WTC11 (cell line): ENCODE measurements at regions not wholly inside any gene's neighbourhood (a gene's known extent, or its start where the extent isn't known, plus 50 kb on each side); places are given as distances from the start of the nearest gene placed in this dataset.

Source experiments
- ATAC-seq: fragments of 200-7000 bp; cut with Tn5 transposase; 2 replicates; pipeline ENCODE4 v1.10.0; 2021; ENCODE audit warnings: mild to moderate bottlenecking, moderate library complexity
- CTCF ChIA-PET: fragments of 300-600 bp; sonication (Branson Sonifier 250); formaldehyde crosslinking; loops from one replicate; lab custom pipeline; 2021; ENCODE audit warnings: antibody characterized with exemption; lab: Charles Lee
- POLR2A ChIA-PET: fragments of 350-600 bp; sonication (Branson Sonifier 250); formaldehyde crosslinking; loops from one replicate; lab custom pipeline; 2021; ENCODE audit warnings: antibody characterized with exemption; lab: Charles Lee
- DNase-seq: peaks from one replicate; pipeline ENCODE4 v3.0.0; 2021; ENCODE audit warnings: low spot score
- H3K27ac Mint-ChIP-seq: 2 replicates; pipeline ENCODE4 v1.8.0; 2021; ENCODE audit warnings: mixed read lengths
- H3K27me3 Mint-ChIP-seq: 2 replicates; pipeline ENCODE4 v1.8.0; 2021; ENCODE audit warnings: low read depth, mild to moderate bottlenecking, moderate library complexity, mixed read lengths
- H3K36me3 Mint-ChIP-seq: 2 replicates; pipeline ENCODE4 v1.8.0; 2021; ENCODE audit warnings: mixed read lengths
- H3K4me1 Mint-ChIP-seq: 2 replicates; pipeline ENCODE4 v1.8.0; 2022; ENCODE audit warnings: mixed read lengths
- H3K4me3 Mint-ChIP-seq: 2 replicates; pipeline ENCODE4 v1.8.0; 2021; ENCODE audit warnings: mild to moderate bottlenecking, moderate library complexity, mixed read lengths
- H3K9me3 Mint-ChIP-seq: 2 replicates; pipeline ENCODE4 v1.8.0; 2021; ENCODE audit warnings: mixed read lengths
- ATF1 ChIP-seq: sonication (generic); formaldehyde crosslinking; IDR thresholded peaks from 2 replicates; pipeline ENCODE4 v1.8.1; 2023; ENCODE audit warnings: mild to moderate bottlenecking, moderate library complexity, missing genetic modification reagents
- ELF4 ChIP-seq: sonication (generic); formaldehyde crosslinking; IDR thresholded peaks from 2 replicates; pipeline ENCODE4 v1.8.1; 2022; ENCODE audit warnings: low read depth, mild to moderate bottlenecking, moderate library complexity, missing genetic modification reagents
- GRHL2 ChIP-seq: fragments of 250-450 bp; sonication (Bioruptor Pico); IDR thresholded peaks from 2 replicates; pipeline ENCODE4 v1.8.0; 2022; ENCODE audit warnings: mild to moderate bottlenecking, moderate library complexity; ENCODE audit not compliant: insufficient replicate concordance, severe bottlenecking
- IRF2 ChIP-seq: sonication (generic); formaldehyde crosslinking; IDR thresholded peaks from 2 replicates; pipeline ENCODE4 v1.8.0; 2022; ENCODE audit warnings: low read depth, missing genetic modification reagents, borderline replicate concordance
- MXD4 ChIP-seq: fragments of 250-450 bp; sonication (Bioruptor Pico); IDR thresholded peaks from 2 replicates; pipeline ENCODE4 v1.8.0; 2021; ENCODE audit warnings: mild to moderate bottlenecking, moderate library complexity, borderline replicate concordance
- MYBL2 ChIP-seq: sonication (generic); formaldehyde crosslinking; IDR thresholded peaks from 2 replicates; pipeline ENCODE4 v1.8.1; 2023; ENCODE audit warnings: mild to moderate bottlenecking, moderate library complexity, missing genetic modification reagents
- NFATC4 ChIP-seq: fragments of 250-450 bp; sonication (Bioruptor Pico); IDR thresholded peaks from 2 replicates; pipeline ENCODE4 v1.9.0; 2021; ENCODE audit warnings: mild to moderate bottlenecking
- NFE2L1 ChIP-seq: sonication (generic); formaldehyde crosslinking; IDR thresholded peaks from 2 replicates; pipeline ENCODE4 v1.8.1; 2023; ENCODE audit warnings: missing genetic modification reagents
- OVOL2 ChIP-seq: fragments of 250-450 bp; sonication (Bioruptor Pico); IDR thresholded peaks from 2 replicates; pipeline ENCODE4 v1.9.0; 2021; ENCODE audit warnings: mild to moderate bottlenecking, borderline replicate concordance
- RORB ChIP-seq: fragments of 250-450 bp; sonication (Bioruptor Pico); IDR thresholded peaks from 2 replicates; pipeline ENCODE4 v1.9.0; 2021; ENCODE audit warnings: mild to moderate bottlenecking
- SOX15 ChIP-seq: fragments of 250-450 bp; sonication (Bioruptor Pico); IDR thresholded peaks from 2 replicates; pipeline ENCODE4 v1.9.0; 2021; ENCODE audit warnings: mild to moderate bottlenecking
- TEAD1 ChIP-seq: sonication (generic); formaldehyde crosslinking; IDR thresholded peaks from 2 replicates; pipeline ENCODE4 v1.8.0; 2022; ENCODE audit warnings: mild to moderate bottlenecking, missing genetic modification reagents
- ZNF121 ChIP-seq: sonication (generic); formaldehyde crosslinking; IDR thresholded peaks from 2 replicates; pipeline ENCODE4 v1.8.0; 2023; ENCODE audit warnings: missing genetic modification reagents
- TF ChIP-seq, protein P1 (sequence below): sonication (generic); formaldehyde crosslinking; IDR thresholded peaks from 2 replicates; pipeline ENCODE4 v1.8.0; 2023; ENCODE audit warnings: mild to moderate bottlenecking, missing genetic modification reagents
- TF ChIP-seq, protein P2 (sequence below): sonication (generic); formaldehyde crosslinking; IDR thresholded peaks from 2 replicates; pipeline ENCODE4 v1.8.0; 2022; ENCODE audit warnings: mild to moderate bottlenecking, missing genetic modification reagents
- TF ChIP-seq, protein P3 (sequence below): sonication (generic); formaldehyde crosslinking; IDR thresholded peaks from 2 replicates; pipeline ENCODE4 v1.8.1; 2023; ENCODE audit warnings: mild to moderate bottlenecking, missing genetic modification reagents, borderline replicate concordance
- TF ChIP-seq, protein P4 (sequence below): fragments of 250-450 bp; sonication (Bioruptor Pico); IDR thresholded peaks from 2 replicates; pipeline ENCODE4 v2.1.2; 2022; ENCODE audit warnings: mild to moderate bottlenecking, moderate library complexity
- TF ChIP-seq, protein P5 (sequence below): sonication (generic); formaldehyde crosslinking; IDR thresholded peaks from 2 replicates; pipeline ENCODE4 v1.8.0; 2023; ENCODE audit warnings: missing genetic modification reagents
- TF ChIP-seq, protein P6 (sequence below): fragments of 200-600 bp; IDR thresholded peaks from 2 replicates; pipeline ENCODE4 v1.8.0; 2022; ENCODE audit warnings: antibody characterized with exemption
- TF ChIP-seq, protein P7 (sequence below): sonication (generic); formaldehyde crosslinking; IDR thresholded peaks from 2 replicates; pipeline ENCODE4 v1.8.1; 2022; ENCODE audit warnings: low read depth, mild to moderate bottlenecking, moderate library complexity, missing genetic modification reagents, borderline replicate concordance

DNA sequence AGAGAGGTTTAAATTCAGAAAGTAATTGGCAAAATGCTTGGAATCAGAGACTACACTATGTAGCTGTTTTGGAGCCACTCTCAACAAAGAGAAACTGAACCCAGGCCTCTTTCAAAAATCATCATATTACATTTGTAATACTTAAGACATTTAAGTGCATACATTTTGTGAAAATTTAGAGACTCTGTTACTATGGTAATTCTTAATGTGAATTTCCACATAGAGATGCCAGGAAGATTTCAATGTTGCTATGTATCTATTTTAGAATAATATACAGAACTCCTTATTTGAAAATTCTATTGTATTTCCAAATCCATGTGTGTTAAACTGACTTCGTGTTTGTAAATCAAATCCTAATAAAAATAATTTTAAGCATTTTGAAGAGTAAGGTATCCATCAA is 1260.9 kb upstream of the C9orf72 start:
- ATAC-seq (no peak), DNase-seq (no peak)
- Mint-ChIP-seq H3K36me3 (peaks cover 9% of the 10 kb centered on the region), H3K4me1 (peaks cover 12% of the 10 kb centered on the region), H3K27ac (no peak overlapping the region), H3K4me3 (no peak overlapping the region), H3K27me3 (no peaks in the 10 kb centered on the region; the same call in 1 of the 2 replicates), H3K9me3 (peaks cover 9% of the 10 kb centered on the region)
- ChIA-PET CTCF (no interaction called here), POLR2A (no interaction called here)
- TF ChIP-seq SOX15 (CRISPR knock-in tag), result no peak
- TF ChIP-seq ELF4 (CRISPR knock-in tag), result no peak
- TF ChIP-seq, protein P1, sequence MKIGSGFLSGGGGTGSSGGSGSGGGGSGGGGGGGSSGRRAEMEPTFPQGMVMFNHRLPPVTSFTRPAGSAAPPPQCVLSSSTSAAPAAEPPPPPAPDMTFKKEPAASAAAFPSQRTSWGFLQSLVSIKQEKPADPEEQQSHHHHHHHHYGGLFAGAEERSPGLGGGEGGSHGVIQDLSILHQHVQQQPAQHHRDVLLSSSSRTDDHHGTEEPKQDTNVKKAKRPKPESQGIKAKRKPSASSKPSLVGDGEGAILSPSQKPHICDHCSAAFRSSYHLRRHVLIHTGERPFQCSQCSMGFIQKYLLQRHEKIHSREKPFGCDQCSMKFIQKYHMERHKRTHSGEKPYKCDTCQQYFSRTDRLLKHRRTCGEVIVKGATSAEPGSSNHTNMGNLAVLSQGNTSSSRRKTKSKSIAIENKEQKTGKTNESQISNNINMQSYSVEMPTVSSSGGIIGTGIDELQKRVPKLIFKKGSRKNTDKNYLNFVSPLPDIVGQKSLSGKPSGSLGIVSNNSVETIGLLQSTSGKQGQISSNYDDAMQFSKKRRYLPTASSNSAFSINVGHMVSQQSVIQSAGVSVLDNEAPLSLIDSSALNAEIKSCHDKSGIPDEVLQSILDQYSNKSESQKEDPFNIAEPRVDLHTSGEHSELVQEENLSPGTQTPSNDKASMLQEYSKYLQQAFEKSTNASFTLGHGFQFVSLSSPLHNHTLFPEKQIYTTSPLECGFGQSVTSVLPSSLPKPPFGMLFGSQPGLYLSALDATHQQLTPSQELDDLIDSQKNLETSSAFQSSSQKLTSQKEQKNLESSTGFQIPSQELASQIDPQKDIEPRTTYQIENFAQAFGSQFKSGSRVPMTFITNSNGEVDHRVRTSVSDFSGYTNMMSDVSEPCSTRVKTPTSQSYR (CRISPR knock-in tag), result no peak
- TF ChIP-seq, protein P2, sequence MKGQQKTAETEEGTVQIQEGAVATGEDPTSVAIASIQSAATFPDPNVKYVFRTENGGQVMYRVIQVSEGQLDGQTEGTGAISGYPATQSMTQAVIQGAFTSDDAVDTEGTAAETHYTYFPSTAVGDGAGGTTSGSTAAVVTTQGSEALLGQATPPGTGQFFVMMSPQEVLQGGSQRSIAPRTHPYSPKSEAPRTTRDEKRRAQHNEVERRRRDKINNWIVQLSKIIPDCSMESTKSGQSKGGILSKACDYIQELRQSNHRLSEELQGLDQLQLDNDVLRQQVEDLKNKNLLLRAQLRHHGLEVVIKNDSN (CRISPR knock-in tag), result no peak
- no peak for TF ChIP-seq GRHL2 (CRISPR knock-in tag)
- no peak for TF ChIP-seq NFATC4 (CRISPR knock-in tag)
- TF ChIP-seq ZNF121 (CRISPR knock-in tag), result no peak
- no peak for TF ChIP-seq OVOL2 (CRISPR knock-in tag)
- no peak for TF ChIP-seq TEAD1 (CRISPR knock-in tag)
- TF ChIP-seq NFE2L1, result no peak

DNA sequence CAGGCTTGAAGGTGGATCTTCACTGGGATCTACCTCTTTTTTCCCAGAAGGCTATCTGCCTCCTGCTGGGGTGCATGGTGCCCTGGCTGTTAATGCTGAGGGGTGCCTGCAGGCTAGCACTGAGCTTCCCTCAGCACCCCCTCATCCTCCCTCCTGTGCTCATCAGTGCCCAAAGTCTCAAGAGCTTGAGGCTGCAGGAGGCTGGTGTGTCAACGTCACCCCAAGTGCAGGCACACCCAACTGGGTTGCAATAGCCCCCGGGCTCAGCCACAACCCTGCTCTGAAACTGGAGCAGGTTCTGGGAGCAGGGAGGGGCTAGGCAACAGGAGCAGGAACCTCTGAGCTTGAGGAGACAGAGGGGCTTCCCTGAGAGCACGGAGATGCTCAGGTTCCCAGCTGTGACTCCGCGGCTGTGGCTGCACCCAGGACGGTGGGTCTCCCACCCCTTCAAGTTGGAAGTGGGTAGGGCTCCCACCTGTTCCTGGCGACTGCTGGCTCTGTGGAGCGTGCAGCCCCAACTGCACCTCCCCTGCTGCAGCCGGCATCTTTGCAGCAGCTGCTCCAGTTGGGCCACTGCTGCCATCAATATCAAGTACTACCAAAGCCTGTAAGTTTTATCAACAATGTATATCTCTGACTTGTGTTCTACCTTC is 1266.6 kb upstream of the C9orf72 start:
- Mint-ChIP-seq H3K9me3 (peaks cover 23% of the 10 kb centered on the region), H3K27ac (no peak overlapping the region)
- CTCF ChIA-PET, result no interaction called here

DNA sequence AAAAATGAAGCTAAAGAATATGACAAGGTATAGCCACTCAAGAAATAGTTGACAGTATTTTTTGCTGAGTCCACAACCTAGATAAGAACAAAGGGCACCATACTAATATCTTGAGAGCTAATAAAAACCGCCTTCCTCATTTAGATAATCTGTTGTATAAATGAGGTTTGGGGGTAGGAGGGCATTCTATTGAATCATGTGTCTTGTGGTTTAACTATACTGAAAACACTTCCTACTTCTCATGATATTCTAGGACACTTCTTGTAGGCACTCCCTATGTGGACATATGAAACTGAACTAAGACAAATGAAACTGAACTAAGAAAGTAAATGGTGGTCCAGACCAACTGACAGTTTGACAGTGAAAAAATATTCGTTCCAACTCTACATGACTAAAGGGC is 1268.5 kb upstream of the C9orf72 start:
- Mint-ChIP-seq H3K9me3 (peaks cover 27% of the 10 kb centered on the region), H3K4me1 (peaks cover 6% of the 10 kb centered on the region; the same call in 1 of the 2 replicates), H3K27ac (no peak overlapping the region), H3K4me3 (no peak overlapping the region), H3K27me3 (no peaks in the 10 kb centered on the region; the same call in 1 of the 2 replicates), H3K36me3 (peaks cover 16% of the 10 kb centered on the region)
- POLR2A ChIA-PET, result no interaction called here
- CTCF ChIA-PET, result interaction anchor here (1.2 kb wide), 1 partner anchor 67 kb away, joined by 3 read pairs; no protein-coding TSS in a partner anchor
- DNase-seq, result no peak
- ATAC-seq, result no peak
- no peak for TF ChIP-seq ATF1 (CRISPR knock-in tag)
- TF ChIP-seq, protein P3, sequence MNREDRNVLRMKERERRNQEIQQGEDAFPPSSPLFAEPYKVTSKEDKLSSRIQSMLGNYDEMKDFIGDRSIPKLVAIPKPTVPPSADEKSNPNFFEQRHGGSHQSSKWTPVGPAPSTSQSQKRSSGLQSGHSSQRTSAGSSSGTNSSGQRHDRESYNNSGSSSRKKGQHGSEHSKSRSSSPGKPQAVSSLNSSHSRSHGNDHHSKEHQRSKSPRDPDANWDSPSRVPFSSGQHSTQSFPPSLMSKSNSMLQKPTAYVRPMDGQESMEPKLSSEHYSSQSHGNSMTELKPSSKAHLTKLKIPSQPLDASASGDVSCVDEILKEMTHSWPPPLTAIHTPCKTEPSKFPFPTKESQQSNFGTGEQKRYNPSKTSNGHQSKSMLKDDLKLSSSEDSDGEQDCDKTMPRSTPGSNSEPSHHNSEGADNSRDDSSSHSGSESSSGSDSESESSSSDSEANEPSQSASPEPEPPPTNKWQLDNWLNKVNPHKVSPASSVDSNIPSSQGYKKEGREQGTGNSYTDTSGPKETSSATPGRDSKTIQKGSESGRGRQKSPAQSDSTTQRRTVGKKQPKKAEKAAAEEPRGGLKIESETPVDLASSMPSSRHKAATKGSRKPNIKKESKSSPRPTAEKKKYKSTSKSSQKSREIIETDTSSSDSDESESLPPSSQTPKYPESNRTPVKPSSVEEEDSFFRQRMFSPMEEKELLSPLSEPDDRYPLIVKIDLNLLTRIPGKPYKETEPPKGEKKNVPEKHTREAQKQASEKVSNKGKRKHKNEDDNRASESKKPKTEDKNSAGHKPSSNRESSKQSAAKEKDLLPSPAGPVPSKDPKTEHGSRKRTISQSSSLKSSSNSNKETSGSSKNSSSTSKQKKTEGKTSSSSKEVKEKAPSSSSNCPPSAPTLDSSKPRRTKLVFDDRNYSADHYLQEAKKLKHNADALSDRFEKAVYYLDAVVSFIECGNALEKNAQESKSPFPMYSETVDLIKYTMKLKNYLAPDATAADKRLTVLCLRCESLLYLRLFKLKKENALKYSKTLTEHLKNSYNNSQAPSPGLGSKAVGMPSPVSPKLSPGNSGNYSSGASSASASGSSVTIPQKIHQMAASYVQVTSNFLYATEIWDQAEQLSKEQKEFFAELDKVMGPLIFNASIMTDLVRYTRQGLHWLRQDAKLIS (CRISPR knock-in tag), result no peak
- TF ChIP-seq, protein P4, sequence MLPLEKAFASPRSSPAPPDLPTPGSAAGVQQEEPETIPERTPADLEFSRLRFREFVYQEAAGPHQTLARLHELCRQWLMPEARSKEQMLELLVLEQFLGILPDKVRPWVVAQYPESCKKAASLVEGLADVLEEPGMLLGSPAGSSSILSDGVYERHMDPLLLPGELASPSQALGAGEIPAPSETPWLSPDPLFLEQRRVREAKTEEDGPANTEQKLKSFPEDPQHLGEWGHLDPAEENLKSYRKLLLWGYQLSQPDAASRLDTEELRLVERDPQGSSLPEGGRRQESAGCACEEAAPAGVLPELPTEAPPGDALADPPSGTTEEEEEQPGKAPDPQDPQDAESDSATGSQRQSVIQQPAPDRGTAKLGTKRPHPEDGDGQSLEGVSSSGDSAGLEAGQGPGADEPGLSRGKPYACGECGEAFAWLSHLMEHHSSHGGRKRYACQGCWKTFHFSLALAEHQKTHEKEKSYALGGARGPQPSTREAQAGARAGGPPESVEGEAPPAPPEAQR, result no peak
- TF ChIP-seq, protein P5, sequence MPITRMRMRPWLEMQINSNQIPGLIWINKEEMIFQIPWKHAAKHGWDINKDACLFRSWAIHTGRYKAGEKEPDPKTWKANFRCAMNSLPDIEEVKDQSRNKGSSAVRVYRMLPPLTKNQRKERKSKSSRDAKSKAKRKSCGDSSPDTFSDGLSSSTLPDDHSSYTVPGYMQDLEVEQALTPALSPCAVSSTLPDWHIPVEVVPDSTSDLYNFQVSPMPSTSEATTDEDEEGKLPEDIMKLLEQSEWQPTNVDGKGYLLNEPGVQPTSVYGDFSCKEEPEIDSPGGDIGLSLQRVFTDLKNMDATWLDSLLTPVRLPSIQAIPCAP (CRISPR knock-in tag), result no peak

More for the DNA sequence above, 1266.6 kb upstream of the C9orf72 start:
- ATAC-seq (no peak), DNase-seq (no peak)
- POLR2A ChIA-PET, result no interaction called here
- TF ChIP-seq ELF4 (CRISPR knock-in tag) (no peak), RORB (CRISPR knock-in tag) (no peak), MXD4 (CRISPR knock-in tag) (no peak), MYBL2 (CRISPR knock-in tag) (no peak), IRF2 (CRISPR knock-in tag) (no peak)
- TF ChIP-seq, protein P6, sequence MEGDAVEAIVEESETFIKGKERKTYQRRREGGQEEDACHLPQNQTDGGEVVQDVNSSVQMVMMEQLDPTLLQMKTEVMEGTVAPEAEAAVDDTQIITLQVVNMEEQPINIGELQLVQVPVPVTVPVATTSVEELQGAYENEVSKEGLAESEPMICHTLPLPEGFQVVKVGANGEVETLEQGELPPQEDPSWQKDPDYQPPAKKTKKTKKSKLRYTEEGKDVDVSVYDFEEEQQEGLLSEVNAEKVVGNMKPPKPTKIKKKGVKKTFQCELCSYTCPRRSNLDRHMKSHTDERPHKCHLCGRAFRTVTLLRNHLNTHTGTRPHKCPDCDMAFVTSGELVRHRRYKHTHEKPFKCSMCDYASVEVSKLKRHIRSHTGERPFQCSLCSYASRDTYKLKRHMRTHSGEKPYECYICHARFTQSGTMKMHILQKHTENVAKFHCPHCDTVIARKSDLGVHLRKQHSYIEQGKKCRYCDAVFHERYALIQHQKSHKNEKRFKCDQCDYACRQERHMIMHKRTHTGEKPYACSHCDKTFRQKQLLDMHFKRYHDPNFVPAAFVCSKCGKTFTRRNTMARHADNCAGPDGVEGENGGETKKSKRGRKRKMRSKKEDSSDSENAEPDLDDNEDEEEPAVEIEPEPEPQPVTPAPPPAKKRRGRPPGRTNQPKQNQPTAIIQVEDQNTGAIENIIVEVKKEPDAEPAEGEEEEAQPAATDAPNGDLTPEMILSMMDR, result no peak
- TF ChIP-seq, protein P7, sequence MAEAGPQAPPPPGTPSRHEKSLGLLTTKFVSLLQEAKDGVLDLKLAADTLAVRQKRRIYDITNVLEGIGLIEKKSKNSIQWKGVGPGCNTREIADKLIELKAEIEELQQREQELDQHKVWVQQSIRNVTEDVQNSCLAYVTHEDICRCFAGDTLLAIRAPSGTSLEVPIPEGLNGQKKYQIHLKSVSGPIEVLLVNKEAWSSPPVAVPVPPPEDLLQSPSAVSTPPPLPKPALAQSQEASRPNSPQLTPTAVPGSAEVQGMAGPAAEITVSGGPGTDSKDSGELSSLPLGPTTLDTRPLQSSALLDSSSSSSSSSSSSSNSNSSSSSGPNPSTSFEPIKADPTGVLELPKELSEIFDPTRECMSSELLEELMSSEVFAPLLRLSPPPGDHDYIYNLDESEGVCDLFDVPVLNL, result no peak
- no peak overlapping the region for H3K4me3 Mint-ChIP-seq
- H3K4me1 Mint-ChIP-seq, result peaks cover 3% of the 10 kb centered on the region; the same call in 1 of the 2 replicates
- no peaks in the 10 kb centered on the region; the same call in 1 of the 2 replicates for H3K27me3 Mint-ChIP-seq
- H3K36me3 Mint-ChIP-seq, result peaks cover 16% of the 10 kb centered on the region
